H1 (cell line): ENCODE measurements at regions not wholly inside any gene's neighbourhood (a gene's known extent, or its start where the extent isn't known, plus 50 kb on each side); places are given as distances from the start of the nearest gene placed in this dataset.

Experiments
- CEBPB ChIP-seq: IDR thresholded peaks from 2 replicates; pipeline ENCODE4 v1.6.1; 2012; ENCODE audit warnings: low read depth, low read length
- CHD7 ChIP-seq: fragments of 300-600 bp; sonication (generic); IDR thresholded peaks from 2 replicates; pipeline ENCODE4 v1.7.1; 2012; ENCODE audit warnings: low read length, moderate library complexity, mild to moderate bottlenecking, inconsistent platforms; ENCODE audit not compliant: insufficient replicate concordance
- EZH2 ChIP-seq: fragments of 200-600 bp; sonication (generic); IDR thresholded peaks from 2 replicates; pipeline ENCODE4 v1.7.1; 2012; ENCODE audit warnings: low read depth, mild to moderate bottlenecking, moderate library complexity, low read length, inconsistent platforms; ENCODE audit not compliant: severe bottlenecking
- SP4 ChIP-seq: IDR thresholded peaks from 2 replicates; pipeline ENCODE4 v1.6.1; 2012; ENCODE audit warnings: low read length, inconsistent platforms
- SUZ12 ChIP-seq: fragments of 200-600 bp; sonication (generic); IDR thresholded peaks from 2 replicates; pipeline ENCODE4 v1.6.1; 2012; ENCODE audit warnings: mild to moderate bottlenecking, inconsistent platforms, low read length, moderate library complexity, mixed read lengths
- USF2 ChIP-seq: IDR thresholded peaks from 2 replicates; pipeline ENCODE4 v1.6.1; 2011; ENCODE audit warnings: low read length, improper control_type of control experiment

GRCh38 chr14:97177635-97178034 lies 380.5 kb downstream of the VRK1 start (continued):
- TF ChIP-seq CHD7 (no peak), SP4 (no peak), SUZ12 (no peak), EZH2 (no peak), CEBPB (no peak), USF2 (no peak)
